Progenitor cell of endocrine pancreas (in vitro differentiated cells): ENCODE measurements at regions not wholly inside any gene's neighbourhood (a gene's known extent, or its start where the extent isn't known, plus 50 kb on each side); places are given as distances from the start of the nearest gene placed in this dataset.
A peak's percentile ranks its signal among the peaks of the same experiment; 100 is the strongest.

Experiments used
- DNase-seq: peaks from one replicate; pipeline ENCODE4 v3.0.0; 2021; ENCODE audit warnings: low spot score; ENCODE audit not compliant: unreplicated experiment
- H3K27ac Mint-ChIP-seq: 2 replicates; pipeline ENCODE4 v1.8.0; 2021; ENCODE audit warnings: mild to moderate bottlenecking, moderate library complexity, mixed read lengths
- H3K27me3 Mint-ChIP-seq: 2 replicates; pipeline ENCODE4 v1.8.0; 2021; ENCODE audit warnings: mixed read lengths
- H3K36me3 Mint-ChIP-seq: 2 replicates; pipeline ENCODE4 v1.8.0; 2022; ENCODE audit warnings: mixed read lengths; ENCODE audit not compliant: insufficient read depth
- H3K4me1 Mint-ChIP-seq: 2 replicates; pipeline ENCODE4 v1.8.0; 2021; ENCODE audit warnings: low read depth, mixed read lengths
- H3K4me3 Mint-ChIP-seq: 2 replicates; pipeline ENCODE4 v1.8.0; 2021; ENCODE audit warnings: low read depth, mild to moderate bottlenecking, moderate library complexity, mixed read lengths
- H3K9me3 Mint-ChIP-seq: 2 replicates; pipeline ENCODE4 v1.8.0; 2021; ENCODE audit warnings: low read depth, mixed read lengths
- CTCF ChIP-seq: fragments of 200-600 bp; sonication (generic); IDR thresholded peaks from one replicate; pipeline ENCODE4 v1.5.0; 2021; ENCODE audit warnings: antibody characterized with exemption, mild to moderate bottlenecking; ENCODE audit not compliant: unreplicated experiment

GRCh38 chr2:153136216-153136615, 342.3 kb downstream of the RPRM start:
- Mint-ChIP-seq H3K27ac (no peak overlapping the region), H3K4me1 (no peaks in the 10 kb centered on the region), H3K36me3 (no peaks in the 10 kb centered on the region), H3K27me3 (peaks cover 3% of the 10 kb centered on the region), H3K9me3 (no peaks in the 10 kb centered on the region), H3K4me3 (no peak overlapping the region)
- TF ChIP-seq CTCF: no peak
- no peak for DNase-seq

GRCh38 chr2:153134725-153135124, 343.8 kb downstream of the RPRM start:
- TF ChIP-seq CTCF: no peak
- Mint-ChIP-seq H3K27ac (peak overlapping the region; percentile 80), H3K4me3 (no peak overlapping the region), H3K36me3 (no peaks in the 10 kb centered on the region), H3K27me3 (peaks cover 3% of the 10 kb centered on the region), H3K4me1 (no peaks in the 10 kb centered on the region), H3K9me3 (peaks cover 3% of the 10 kb centered on the region)
- no peak for DNase-seq

GRCh38 chr2:153133716-153134115, 344.8 kb downstream of the RPRM start:
- H3K4me3 Mint-ChIP-seq: no peak overlapping the region
- no peaks in the 10 kb centered on the region for H3K36me3 Mint-ChIP-seq
- no peaks in the 10 kb centered on the region for H3K27me3 Mint-ChIP-seq
- no peak for TF ChIP-seq CTCF
- no peak for DNase-seq
- no peaks in the 10 kb centered on the region for H3K4me1 Mint-ChIP-seq
- H3K9me3 Mint-ChIP-seq: peaks cover 3% of the 10 kb centered on the region
- no peak overlapping the region for H3K27ac Mint-ChIP-seq

- Mint-ChIP-seq H3K4me1 (no peaks in the 10 kb centered on the region), H3K9me3 (peaks cover 6% of the 10 kb centered on the region), H3K27me3 (no peaks in the 10 kb centered on the region), H3K4me3 (no peak overlapping the region), H3K27ac (no peak overlapping the region), H3K36me3 (no peaks in the 10 kb centered on the region)
- DNase-seq: no peak
- TF ChIP-seq CTCF: no peak
These were observed 346.1 kb downstream of the RPRM start for GRCh38 chr2:153132418-153132817.

GRCh38 chr2:153115141-153115540, 363.4 kb downstream of the RPRM start:
- no peaks in the 10 kb centered on the region for H3K36me3 Mint-ChIP-seq
- no peak for TF ChIP-seq CTCF
- H3K27ac Mint-ChIP-seq: no peak overlapping the region
- no peak for DNase-seq
- no peaks in the 10 kb centered on the region for H3K27me3 Mint-ChIP-seq
- H3K4me3 Mint-ChIP-seq: no peak overlapping the region
- H3K9me3 Mint-ChIP-seq: no peaks in the 10 kb centered on the region
- H3K4me1 Mint-ChIP-seq: peaks cover 3% of the 10 kb centered on the region
